ENCODE measurements at regions not wholly inside any gene's neighbourhood (a gene's known extent, or its start where the extent isn't known, plus 50 kb on each side); places are given as distances from the start of the nearest gene placed in this dataset.
"Not testable (repeated sequence)": the region's sequence is repeated elsewhere in the genome, so short reads cannot be mapped to it uniquely, and the experiment has no call there.

DNA sequence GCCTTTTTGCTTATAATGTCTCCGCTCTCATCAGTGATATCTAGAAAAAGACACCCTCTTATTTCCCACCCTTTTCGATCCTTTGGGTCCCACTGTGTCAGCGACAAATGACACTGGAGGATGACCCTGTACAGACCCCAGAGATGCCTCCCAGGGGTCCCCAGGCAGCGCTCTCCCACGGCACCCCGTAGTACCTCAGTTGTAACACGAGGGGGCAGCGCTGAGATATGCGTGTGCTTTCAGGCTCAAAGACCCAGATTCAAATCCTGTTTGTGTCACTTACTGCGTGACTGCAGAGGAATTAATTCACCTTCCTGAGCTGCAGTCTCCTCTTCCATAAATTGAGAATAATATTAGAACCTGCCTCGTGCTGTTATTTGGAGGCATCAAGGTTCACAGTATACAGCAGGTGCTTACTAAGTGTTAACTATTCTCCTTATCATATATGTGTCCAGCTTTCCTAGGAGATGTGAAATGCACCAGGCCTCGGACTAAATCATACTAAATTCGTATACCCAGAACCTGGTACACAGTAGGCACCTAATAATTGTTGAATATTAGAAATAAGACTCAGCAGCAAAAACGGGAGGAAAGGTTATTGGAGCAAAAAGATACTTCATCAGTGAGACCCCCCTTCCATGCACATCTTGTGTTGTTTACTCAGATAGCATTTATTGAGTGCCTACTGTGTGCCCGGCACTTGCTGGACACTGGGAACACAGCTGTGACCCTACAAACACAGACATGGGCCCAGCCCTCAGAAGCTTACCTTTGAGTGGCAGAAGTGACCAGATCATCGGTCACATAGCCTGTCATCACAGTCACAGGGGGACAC is 99.9 kb downstream of the PHETA1 start:
- TF ChIP-seq, protein P1, sequence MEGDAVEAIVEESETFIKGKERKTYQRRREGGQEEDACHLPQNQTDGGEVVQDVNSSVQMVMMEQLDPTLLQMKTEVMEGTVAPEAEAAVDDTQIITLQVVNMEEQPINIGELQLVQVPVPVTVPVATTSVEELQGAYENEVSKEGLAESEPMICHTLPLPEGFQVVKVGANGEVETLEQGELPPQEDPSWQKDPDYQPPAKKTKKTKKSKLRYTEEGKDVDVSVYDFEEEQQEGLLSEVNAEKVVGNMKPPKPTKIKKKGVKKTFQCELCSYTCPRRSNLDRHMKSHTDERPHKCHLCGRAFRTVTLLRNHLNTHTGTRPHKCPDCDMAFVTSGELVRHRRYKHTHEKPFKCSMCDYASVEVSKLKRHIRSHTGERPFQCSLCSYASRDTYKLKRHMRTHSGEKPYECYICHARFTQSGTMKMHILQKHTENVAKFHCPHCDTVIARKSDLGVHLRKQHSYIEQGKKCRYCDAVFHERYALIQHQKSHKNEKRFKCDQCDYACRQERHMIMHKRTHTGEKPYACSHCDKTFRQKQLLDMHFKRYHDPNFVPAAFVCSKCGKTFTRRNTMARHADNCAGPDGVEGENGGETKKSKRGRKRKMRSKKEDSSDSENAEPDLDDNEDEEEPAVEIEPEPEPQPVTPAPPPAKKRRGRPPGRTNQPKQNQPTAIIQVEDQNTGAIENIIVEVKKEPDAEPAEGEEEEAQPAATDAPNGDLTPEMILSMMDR (IDR thresholded peaks at IDR 0.05) = no peak
- ATAC-seq (ENCODE audit: low FRiP score) (no peak), DNase-seq (ENCODE audit: low spot score) (no peak)

DNA sequence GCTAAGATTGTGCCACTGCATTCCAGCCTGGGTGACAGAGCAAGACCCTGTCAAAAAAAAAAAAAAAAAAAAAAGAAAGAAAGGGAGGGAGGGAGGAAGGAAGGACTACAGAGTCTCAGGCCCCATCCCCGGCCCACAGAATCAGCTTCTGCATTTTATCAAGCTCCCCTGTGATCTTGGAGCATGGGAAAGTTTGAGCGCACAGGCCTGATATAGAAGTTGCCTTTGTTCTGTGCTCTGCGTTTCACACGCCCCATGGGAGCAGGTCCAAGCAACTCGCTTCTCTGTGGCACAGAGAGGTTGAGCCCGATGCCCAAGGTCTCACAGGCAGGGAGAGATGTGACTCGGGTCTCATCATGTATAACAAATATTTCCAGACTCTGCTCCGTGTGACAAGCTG is 101.8 kb downstream of the PHETA1 start:
- ATAC-seq (ENCODE audit: low FRiP score) (no peak), DNase-seq (ENCODE audit: low spot score) (no peak)
- TF ChIP-seq, protein P1 (IDR thresholded peaks at IDR 0.05) = no peak

GRCh38 chr12:111261911-111262676 is 106.8 kb downstream of the PHETA1 start:
- TF ChIP-seq, protein P1 (IDR thresholded peaks at IDR 0.05) = no peak
- no peak for ATAC-seq (ENCODE audit: low FRiP score)
- no peak for DNase-seq (ENCODE audit: low spot score)

DNA sequence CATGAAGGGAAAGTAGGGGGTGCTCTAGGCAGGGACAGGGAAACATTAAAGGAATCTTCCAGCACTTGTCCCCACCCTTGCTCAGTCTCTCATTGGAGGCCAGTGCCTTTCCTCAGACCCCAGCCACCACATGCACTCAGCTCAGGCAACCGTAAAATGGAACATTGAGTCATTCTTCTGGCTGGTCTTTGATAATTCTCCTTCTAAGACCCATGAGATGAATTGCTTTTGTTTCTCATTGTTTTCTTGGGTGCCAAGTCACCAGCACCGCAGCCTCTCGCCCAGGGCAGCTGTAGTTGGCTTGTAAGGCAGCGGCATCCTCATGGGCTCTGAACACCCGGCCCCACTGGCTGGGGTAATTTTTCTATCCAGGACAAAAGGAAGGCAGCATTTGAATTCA is 108.2 kb downstream of the PHETA1 start:
- DNase-seq (ENCODE audit: low spot score) (no peak), ATAC-seq (ENCODE audit: low FRiP score) (no peak)
- TF ChIP-seq, protein P1 (IDR thresholded peaks at IDR 0.05) = no peak

- ATAC-seq (ENCODE audit: low FRiP score) = no peak
- no peak for DNase-seq (ENCODE audit: low spot score)
- TF ChIP-seq, protein P1 (IDR thresholded peaks at IDR 0.05) = no peak
Measured at GRCh38 chr12:111259231-111259630, 109.7 kb downstream of the PHETA1 start.

DNA sequence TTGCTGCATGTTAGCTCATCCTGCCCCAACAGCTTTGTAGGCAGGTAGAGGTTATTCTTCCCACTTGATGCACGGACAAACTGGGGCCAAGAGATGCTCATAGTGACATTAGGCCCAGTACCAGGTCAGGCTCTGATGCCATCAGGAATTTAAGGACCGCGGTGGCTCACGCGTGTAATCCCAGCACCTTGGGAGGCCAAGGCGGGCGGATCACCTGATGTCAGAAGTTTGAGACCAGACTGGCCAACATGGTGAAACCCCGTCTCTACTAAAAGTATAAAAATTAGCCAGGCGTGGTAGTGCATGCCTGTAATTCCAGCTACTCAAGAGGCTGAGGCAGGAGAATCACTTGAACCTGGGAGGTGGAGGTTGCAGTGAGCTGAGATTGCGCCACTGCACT is 110.8 kb downstream of the PHETA1 start:
- ATAC-seq (ENCODE audit: low FRiP score); DNase-seq (ENCODE audit: low spot score): not testable (repeated sequence)

GRCh38 chr12:111257435-111257902 is 111.4 kb downstream of the PHETA1 start:
- DNase-seq (ENCODE audit: low spot score) = no peak
- TF ChIP-seq, protein P1 (IDR thresholded peaks at IDR 0.05) = no peak
- ATAC-seq (ENCODE audit: low FRiP score) = no peak

All from omental fat pad (tissue), 3 donors.